IPS DF 19.7 (cell line): ENCODE measurements at regions not wholly inside any gene's neighbourhood (a gene's known extent, or its start where the extent isn't known, plus 50 kb on each side); places are given as distances from the start of the nearest gene placed in this dataset.

Experiments used
- DNase-seq: peaks from one replicate; pipeline ENCODE4 v3.0.0-alpha.2; 2013; ENCODE audit warnings: low read depth, low spot score

DNA sequence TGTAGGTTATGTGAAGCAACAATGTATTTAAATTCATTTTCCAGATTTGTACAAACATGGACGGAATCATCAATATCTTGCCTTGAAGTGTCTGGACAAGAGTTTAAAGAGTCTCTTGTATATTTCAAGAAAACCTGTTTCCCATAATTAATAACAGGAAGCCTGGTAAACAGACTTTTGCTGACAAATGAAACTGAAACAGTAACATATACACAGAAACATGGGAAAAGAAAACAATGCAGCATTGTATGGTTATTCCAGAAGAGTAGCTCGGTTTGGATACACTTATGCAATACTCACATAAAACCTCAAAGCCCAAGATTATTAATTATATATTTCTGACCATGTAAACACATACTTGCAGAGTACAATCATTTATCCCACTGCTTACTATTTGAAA, 265.5 kb downstream of the PTPRC start:
- no peak for DNase-seq

DNA sequence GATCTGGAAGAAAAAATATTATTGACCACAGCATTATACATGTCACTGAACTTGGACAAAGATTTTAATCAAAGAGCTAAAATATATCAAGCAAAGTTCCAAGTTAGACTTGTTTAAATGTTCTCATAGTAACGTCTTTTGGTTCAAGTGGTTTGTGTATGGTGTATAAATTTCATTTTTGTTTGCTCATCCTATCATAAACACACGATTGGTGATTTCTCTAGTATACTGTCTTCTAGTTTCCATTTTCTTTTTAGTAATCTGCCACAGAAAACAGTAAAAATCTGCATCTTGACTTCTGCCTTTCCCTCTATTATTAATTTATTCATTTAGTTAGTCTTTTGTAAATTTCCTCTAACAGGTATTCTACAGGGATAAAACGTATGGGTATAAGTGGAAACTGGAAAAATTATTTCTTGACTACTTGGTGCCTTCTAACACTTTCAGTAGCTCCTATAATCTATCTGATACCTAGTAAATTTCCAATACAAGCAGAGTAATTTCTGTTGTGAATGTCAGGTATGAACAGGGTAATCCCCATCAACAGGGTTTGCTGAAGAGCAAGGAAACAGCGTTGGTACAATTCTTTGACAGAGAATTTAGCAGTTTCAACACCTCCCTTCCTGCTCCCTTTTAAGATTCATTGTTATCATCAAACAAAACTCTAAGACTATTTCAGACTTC, 268.0 kb downstream of the PTPRC start:
- no peak for DNase-seq

DNA sequence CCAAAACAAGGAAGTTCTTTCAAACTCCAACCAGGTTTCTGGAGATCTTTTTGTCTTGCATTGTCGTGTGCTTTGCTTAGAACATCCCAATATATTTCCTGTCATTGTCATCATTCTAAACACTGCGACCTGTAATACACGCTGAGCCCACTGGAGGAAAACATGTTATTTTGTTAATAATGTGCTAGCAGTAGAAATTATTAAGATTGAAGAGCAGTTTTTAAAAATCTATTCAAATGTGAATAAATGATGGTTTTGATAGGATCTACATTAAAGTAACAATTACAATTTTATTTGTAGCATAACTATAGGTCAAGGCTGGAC, 268.5 kb downstream of the PTPRC start:
- no peak for DNase-seq

DNA sequence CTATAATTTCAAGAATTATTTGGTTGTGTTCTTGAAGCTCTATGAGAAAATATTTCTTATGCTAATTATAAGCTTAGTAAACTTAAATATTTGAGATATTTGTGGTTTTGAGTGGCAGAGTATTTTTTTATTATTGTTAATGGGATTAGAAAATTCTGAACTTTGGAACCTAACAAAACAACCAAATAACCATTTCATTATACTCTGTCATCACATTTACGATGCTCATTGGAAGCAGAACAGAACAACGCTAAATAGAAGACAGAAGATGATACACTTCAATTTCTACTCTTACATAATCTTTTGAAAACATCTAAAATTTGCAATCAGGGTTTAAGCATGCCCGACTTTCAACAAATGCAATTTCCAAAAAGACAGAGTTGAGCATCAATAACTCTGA, 270.2 kb downstream of the PTPRC start:
- no peak for DNase-seq

DNA sequence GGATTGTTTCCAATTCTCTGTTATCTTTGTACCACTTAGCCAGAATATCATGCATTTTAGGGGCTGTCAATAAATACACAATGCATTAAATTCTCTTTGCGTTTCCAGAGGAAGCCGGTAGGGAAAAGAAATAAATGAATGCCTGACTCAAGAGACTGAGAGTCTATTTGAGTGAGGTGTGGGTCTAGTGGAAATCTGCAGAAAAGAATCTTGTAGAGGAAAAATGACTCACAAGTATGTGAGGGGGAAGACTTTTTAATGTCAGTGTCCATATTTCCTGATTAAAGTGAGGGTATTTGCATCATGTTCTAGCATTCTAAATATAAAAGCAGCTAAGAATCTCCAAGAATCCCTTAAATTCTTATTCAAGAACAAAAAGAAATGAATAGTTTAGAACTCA, 271.1 kb downstream of the PTPRC start:
- no peak for DNase-seq

DNA sequence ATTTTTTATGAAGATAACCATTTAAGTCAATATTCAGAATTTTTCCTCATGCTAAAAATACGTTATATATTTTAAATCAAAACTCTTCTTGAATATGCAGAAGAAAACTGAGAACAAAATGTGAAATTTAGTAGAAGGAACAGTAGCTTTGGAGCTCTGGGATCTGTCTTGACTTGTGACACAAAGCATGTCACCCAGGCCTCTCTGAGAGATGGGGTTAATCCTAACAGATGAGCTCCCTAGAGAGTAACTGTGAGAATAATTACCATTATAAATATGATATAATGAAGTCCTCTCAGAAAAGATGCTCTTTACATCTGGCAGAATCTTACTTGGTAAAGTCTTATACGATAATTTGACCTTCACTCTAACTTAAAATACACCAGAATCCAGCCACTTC, 272.0 kb downstream of the PTPRC start:
- DNase-seq = no peak

DNA sequence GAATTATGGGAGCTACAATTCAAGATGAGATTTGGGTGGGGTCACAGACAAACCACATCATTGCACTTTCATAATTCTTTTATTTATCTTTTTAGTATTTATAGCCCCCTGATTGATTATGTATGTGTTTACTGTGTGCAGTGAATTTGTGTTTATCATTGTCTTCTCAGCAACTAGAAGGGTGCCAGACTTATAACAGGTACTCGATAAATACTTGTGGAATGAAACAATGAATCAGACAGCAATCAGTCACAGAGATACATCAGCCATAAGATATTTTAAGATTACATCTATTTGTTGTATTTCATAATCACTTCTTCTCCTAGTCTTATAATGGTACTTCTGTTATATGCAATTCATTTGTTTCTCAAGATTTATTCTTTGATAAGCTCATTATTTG, 273.2 kb downstream of the PTPRC start:
- no peak for DNase-seq

DNA sequence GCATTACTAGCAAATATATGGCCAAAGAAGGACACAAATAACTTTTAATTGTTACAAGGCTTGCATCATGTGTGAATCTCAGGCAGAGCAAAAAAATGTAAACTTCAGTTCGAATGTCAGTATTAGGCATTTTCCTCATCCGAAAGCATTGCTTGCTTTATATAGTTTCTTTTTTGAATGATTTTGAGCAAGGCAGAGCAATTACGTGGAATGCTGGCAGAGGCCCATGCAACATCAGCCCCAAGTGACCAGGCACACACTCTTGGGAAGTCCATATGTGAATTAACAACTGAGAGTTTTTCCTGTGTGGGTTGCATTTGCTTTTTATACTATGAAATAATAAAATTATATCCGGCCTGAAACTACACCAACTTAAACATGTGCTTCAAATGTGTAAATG, 274.8 kb downstream of the PTPRC start:
- DNase-seq = no peak

DNA sequence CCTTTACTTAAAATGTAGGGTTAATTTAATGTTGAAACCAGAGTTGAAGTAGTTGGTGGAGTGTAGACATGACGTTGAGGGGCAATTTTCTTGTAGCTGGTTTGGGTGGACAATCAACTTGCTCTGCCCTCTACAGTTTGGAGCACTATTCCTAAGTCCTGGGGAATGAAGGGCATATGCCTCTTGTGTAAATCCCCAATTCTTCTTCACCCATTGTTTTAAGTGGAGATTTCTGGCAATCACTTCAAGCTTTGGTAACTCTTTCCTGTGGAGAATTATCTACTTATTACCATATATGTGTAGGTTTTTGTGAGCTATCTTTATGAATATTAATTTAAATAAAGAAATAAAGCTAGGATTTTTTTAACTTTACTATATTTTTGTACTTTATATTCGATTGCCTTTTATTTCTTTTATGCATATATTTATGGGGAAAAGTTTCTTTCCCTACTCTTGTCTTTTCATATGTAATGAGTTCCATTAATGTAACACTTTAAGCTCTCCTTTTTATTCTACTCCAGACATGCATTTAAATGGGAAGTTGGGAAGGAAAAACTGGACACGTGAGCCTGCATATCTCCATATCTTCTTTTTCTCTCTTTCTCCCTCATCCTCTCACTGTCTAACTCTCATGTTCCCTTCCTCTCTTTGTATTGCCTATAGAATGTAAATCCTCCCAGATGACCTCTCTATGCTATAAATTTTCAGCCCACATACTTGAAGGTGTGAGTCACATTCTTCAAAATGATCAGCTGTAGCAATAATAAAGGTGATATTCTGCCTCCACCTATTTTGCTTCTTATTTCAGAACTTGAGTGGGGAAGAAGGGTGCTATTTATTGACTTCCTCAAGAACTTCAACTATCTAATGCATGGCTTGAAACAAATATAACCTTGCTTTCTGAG, 276.7 kb downstream of the PTPRC start:
- no peak for DNase-seq

DNA sequence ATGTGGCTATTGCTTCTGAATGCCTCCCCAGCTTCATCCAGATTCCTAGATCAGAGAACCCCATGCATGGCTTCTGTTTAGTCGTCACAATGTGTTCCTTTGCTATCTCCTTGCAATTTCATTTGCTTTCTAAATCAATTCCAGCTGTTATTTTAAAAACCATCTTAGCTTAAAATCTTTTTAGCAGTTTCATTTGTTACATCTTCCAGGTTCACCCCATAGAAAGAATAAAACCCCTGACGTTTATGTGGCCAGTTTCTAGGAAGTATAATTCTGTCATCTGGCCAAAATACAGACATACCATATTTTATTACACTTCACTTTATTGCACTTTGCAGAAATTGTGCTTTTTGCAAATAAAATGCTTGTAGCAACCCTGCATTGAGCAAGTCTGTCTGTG, 278.4 kb downstream of the PTPRC start:
- DNase-seq = no peak

DNA sequence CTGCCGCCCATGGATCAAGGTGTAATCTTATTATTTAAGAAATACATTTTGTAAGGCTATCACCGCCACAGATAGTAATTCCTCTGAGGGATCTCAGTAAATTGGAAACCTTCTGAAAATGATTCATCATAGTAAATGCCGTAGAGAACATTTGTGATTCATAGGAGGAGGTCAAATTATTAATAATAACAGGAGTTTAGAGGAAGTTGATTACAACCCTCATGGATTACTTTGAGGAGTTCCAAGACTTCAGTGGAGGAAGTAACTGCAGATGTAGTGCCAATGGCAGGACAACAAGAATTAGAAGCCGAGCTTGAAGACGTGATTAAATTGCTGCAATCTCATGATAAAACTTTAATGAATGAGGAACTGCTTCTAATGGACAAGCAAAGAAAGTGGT, 280.1 kb downstream of the PTPRC start:
- DNase-seq = no peak

DNA sequence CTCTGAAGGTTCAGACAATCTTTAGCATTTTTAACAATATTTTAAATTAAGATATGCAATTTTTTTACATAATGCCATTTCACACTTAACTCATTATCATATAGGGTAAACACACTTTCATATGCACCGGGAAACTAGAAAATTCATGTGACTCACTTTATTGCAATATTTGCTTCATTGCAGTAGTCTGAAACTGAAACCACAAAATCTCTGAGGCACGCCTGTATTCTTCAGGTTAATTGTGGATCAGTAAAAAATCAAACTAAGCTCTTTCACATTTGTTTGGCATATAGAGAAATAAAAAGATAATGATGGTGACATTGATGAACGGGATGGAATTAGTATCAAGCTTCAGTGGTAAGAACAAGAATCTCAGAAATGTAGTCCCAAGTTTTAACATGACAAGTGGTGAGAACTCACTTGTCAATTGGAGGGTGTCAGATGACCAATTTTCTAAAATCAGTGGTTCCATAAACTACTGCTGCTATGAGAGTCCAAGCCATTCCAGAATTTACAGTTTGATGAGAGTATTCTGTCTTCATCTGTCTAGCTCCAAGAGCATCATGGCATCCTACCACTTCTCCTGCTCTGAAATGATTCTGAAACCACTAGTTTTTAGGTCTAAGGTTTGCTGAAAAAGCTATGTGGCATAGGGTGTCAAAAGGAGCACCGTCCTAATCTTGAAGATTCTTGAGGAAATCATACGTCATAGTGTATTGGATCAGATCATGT, 281.0 kb downstream of the PTPRC start:
- DNase-seq = no peak

DNA sequence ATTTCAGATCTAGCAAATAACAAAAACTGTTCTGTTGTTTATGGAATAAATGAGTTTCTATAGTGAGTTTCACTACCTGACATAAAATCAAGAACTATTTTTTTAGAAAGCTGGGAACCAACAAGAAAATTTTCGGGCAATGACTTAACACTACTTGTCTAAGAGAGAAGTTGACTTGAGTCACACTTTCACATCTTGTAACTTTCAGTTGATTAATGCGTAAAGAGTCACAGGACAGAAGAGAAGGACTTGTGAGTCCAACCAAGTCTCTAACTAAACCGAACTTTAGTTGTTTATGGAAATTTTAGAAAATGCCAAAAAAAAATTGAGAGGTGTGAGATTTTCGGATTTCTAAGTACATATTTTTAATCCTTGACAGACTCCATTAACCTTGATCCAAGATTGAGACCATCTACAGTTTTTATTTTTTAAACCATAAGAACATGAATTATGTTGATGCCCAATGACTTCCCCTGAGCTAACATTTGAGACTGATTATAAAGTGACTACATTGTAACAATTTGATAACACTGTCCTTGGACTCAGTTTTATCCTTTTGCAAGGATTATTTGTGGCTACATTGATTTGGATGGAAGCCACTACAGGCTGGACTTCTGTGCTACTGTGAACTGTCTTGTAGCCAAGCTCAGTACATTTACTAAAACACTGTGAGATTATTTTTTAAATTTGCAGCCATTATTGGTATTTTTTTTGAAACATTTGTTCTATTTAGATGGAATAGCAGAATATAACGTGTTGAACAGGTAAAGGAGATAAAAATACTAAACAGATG, 284.0 kb downstream of the PTPRC start:
- no peak for DNase-seq

DNA sequence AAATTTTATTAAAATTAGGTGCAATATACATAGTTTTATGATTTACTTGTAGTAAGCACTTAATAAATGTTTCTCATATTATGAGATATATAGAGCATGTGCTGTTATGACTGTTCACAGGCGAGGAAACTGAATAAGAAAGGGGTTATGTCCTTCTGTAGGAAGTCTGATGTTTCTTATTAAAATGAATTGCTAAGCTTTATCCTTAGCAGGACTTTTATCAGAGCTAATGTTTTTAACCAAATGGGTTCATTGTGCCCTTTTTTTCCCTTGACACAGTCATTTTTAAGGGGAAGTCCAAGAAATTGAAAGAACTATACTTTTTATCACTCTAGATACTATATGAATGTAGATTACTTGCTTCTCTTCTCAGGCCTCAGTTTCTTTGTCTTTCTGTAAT, 285.2 kb downstream of the PTPRC start:
- DNase-seq = no peak

DNA sequence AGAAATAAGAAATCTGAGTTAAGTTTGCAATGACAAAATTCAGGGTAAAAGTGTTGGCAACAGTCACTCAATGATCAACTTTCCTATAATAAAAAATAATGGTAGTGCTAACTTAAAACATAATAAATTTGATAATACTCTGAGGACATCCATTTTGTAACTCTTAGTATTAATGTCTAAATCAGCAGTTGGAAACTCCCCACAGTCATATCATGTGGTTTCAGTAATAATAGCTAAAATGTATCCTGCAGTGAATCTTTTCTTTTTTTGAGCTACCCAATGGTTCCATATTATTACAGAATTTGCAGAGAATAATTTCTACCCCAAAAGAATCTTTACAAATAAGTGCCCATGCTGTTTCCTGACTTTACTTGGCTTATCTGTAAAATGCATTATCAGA, 286.7 kb downstream of the PTPRC start:
- DNase-seq = no peak

DNA sequence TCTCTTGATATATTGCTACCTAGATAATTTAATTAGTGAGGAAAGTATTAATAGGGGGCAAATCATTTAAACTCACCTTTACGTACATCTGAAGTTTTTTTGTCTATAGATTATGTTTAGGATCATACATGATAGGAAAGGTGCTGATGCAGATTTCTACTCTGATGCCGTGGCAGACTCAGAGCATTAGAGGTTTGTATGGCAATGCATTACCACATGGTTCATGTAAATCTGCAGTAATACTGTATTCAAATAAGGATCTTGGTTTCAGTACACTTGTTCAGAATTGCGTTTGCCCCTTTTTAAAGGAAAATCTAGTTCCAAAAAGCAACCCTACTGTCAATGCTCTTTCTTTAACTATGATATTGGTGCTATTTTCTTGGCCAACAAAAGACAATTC, 288.3 kb downstream of the PTPRC start:
- no peak for DNase-seq

DNA sequence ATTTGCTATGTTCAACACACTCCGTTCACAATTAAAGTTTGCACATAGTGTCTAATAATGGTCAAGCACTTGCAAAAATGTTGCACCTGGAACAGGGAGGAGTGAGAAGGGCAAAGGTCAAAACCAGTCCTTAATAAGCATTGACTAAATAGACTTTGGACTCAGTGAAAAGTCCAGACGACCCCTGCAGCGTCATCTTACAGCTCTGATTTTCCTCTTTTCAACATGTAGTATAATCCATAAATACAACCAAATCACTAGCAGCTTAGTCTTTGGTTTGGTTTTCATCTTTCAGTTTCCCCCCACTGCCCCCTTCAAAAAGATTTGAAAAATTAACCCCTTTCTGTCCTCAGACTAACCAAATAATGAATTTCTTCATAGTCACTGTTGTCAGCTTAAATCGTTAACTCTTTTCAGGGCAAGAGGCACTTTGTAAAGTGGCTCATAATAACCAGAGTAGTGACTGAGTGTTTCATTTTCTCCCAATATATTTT, 290.3 kb downstream of the PTPRC start:
- DNase-seq = no peak

DNA sequence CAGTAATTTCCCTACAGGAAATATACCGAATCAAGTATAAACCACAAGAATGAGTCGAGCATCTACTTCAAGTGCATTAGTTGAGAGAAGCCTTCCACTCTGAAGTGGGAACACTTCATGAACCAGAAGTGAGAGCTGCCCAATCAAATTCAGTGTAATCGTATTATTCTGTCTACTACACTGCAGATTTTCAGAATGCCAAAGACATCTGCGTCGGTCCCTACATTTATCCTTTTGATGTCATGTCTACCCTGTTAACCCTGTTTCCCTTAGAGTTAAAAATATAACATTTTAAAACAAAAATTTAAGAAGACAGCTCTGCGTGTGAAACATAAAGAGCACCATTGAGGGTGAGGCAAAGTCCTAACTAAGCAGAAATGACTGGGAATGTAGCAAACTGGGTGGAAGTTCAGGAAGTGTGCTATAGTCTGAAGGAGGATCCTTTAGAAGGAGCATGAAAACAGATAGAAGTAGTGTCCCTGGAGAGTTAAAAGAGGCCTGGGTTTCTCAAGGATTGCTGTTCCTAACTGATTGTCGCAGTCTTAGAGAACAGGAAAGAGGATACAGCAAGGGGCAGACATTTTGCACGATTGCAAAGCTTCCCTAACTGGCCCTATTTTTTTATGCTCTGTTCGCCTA, 291.2 kb downstream of the PTPRC start:
- DNase-seq = no peak

DNA sequence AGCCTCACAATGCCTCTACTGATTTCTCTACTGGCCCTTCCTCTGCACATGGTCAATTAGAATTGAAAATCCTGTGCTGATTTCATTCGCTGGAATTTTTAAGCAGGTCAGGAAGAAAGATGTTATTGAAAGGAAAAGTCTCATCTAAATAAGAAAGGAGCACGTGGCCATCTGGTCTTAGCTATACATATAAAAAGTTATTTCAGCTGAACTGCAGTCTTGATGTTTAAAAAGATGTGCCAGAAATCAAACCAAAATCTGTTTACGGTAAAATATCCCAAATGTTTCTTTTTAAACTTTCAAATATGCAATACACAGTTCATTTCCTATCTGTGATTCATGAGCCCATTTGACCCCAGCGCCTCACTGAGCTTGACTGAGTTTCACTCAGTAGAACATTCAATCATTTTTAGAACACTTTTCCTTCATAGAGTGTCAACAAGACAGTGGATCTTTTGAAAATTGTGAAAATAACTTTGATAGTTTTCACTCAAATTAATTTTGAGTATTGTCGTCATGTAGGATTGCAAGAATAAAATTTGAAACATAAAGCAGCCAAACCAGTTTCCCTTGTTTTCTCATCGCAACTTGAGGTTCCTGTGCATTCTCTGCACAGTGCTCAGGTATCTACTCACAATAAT, 293.6 kb downstream of the PTPRC start:
- DNase-seq = no peak

DNA sequence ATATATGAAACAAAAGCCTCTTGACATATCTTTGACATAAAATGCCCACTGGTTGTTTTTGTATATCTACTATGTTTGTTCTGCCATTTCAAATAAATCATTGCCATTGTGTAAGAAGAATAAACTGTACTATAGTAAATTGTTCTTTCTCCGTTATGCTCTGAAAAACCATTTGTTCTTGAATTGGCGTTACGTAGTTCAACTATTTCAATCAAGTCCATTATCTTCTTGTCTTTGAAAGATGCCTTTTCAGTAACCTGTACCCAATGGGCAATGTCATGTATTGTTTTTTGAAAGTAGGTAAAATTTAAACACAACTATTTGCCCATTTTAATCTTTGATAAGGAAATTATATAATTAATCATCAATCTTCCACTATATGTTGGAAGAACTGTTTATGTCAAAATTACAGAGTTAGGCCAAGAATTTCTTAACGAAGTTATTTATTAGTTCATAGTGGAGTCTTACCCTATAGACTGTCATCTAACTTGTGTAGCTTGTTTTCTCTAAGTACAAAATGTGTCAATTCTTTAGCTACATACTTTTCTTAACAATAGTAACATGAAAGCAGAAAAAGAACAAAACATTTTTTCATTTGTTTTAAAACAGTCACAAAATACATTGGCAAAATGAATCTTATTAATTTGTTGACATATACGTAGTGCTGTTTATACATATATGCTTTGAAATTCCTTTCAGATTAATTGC, 294.8 kb downstream of the PTPRC start:
- DNase-seq = no peak
